ENCODE measurements at regions not wholly inside any gene's neighbourhood (a gene's known extent, or its start where the extent isn't known, plus 50 kb on each side); places are given as distances from the start of the nearest gene placed in this dataset.

DNA sequence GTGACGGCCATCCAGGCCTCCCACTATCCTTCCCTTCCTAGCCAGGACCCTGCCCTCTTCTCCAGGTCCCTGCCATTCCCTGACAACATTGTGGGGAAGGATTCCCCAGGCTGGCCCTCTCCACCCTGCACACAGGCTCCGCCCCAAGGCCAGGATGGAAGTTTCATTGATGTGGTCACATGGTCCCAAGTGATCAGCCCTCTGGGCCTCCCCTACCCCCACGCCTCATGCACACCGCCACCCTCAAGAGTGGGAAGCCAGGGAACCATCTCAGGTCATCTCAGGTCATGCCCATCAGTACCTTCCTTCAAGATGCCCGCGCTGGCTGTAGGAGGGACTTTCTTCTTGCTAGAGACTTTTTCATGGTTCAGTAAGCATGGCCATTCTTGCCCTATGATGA is 514.8 kb upstream of the RAB6C start:
- DNase-seq: no peak

DNA sequence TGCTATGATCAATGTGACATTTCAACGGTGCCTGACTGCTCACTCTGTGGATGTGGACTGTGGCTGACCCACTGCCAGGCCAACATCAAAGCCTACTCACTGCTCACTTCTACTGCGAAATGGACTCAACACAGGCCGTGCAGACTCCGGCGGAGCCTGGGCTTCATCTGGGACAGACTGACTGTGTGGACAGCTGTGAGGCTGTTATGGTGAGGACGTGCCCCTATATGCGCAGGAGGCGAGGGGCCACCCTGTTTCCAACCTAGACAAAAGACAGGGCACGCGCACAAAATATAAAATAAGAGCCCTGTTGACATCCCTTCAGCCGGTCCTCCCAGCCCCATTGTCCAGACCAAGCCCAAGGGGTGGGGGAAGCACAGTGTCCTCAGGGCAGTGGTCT is 514.4 kb upstream of the RAB6C start:
- no peak for DNase-seq

DNA sequence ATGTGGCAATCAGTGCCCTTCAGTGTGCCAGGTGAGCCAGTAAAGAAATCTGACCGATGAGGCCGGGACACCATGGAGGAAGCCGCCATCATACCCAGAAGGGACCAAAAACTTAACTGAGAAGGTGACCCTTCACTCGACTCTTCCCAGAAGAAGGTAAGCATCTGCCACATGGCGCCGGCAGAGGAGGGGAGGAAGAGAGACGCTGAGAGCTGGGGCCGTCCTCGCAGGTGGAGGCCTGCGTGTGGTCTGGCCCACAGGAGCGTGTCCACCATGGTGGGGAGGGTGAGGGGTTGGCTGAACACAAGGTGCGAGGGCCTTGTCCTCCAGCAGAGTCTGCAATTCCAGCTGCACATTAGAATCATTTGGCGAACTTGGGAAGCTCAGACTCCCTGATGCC is 513.1 kb upstream of the RAB6C start:
- DNase-seq: no peak

DNA sequence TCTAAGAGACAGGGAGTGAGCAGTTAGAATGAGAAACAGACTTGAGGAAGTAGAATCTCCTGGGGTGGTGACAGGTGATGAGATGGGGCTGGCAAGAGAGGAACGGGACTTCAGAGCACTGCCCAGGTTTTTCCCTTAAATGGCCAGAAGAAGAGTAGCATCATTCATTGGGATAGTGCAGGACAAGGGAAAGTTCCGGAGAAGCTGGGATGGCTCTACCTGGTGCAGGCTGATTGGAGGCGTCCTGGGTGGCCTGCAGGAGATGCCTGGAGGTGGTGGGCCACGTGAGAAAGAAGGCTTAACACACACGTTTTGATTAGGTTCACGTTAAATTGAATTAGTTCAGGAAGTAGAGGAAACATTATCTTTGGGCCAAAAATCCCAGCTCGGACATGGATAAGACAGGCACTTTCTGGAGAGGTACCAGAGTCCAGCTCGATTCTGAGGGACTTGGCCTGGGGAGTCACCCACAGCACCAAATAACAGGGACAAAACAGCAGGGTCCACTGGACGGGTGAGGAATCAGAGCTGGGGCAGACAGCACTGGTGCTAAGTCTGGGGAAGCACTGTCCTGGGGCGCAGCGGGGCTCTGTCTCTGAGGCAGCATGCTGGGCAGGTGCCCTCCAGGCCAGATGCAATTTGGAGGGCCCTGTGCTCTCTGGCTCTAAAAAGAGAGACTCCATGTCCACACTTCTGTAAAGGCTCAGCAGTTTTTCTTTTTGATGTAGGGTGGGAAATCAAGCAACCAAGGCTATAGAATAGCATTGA is 512.3 kb upstream of the RAB6C start:
- DNase-seq: no peak

DNA sequence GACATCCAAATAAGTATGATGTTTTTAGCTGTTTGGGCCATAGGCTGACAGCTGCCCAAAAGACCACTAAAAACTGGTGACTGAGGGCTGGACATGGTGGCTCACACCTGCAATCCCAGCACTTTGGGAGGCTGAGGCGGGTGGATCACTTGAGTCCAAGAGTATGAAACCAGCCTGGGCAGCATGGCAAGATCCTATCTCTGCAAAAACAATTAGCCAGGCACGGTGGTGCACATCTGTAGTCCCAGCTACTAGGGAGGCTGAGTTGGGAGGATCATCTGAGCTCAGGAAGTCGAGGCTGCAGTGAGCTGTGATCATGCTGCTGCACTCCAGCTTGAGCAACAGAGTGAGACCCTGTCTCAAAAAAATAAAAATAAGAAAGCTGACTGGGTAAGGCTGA is 511.5 kb upstream of the RAB6C start:
- no peak for DNase-seq

DNA sequence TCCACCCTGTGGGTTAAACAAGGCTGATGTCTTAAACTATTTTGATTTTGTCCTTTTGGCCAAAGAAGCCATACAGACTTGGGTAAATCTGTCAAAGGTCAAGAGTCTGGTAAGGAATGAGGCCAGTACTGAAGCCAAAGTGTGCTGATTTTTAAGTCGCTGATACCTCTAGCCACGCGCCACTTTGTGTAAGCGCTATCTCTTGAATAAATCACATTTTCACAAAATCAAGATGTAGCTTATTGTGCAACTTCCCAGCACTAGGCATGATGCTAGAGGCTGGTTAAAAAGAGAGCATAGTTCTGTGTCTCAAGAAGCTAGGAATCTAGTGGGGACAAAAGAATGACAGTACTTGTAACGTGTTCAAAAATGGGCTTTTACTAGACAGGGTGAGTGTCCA is 510.6 kb upstream of the RAB6C start:
- DNase-seq: no peak

DNA sequence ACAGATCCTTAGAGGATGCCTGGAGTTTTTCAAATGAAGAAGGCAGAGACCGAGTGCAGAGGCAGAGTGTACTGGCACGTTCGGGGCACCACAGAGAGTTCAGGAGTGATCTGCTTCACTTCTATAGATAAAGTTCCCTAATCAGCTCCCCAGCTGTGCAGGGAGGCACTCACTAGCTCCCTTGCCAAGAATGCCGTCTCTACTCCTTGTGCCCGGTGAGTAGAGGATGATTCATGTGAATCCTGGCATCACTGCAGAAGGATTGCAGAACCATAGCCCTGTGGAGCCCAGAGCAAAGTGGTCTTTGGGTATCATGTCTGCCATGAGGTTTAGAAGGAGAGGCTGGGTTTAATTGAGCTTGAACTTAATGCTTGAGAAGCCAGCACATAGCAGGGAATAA is 510.1 kb upstream of the RAB6C start:
- no peak for DNase-seq

DNA sequence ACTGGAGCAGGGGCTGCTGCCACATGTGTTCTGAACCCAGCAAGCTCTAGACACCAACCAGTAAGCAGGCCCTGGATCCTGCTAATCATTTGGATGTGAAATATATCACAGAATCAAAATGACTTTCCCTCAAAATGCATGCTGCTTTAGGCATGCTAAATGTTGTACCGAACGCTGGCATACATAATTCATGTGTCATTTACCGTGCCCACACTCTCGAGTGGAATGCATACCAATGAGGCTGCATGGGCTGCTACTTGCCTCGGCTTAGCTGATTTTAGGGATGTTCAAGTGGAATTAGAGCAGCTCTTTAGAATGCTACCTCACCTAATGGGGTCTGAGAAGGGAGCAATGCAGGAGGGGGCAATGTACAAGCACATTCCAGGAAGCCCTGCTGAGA is 509.6 kb upstream of the RAB6C start:
- DNase-seq: no peak

DNA sequence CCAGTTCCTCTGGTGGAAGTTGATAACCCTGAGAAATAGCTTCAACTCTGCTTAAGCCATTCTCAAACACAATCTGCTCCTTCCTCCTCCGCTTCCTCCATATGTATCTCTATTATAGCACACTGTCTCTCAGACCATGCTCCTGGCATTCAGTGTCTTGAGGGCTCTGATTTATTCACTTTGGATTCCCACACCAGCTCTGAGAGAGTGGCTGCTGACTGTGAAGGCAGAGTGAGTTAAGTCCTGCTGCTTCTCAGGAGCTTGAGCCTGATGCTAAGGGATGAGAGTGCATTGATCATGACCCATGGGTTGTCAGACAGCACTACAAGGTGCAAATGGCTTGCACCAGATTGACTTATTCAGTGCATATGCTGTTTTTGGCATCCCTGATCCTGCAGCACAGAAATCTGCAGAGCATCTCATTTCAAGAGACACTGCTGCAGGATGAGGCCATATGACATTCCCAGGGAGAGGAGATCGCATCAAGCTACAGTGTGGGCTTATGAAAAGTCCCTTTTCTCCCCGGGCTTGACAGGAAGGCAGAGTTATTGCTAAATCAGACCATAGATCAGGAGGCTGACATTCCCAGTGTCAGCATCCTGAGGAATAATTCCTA is 500.5 kb upstream of the RAB6C start:
- DNase-seq: no peak

DNA sequence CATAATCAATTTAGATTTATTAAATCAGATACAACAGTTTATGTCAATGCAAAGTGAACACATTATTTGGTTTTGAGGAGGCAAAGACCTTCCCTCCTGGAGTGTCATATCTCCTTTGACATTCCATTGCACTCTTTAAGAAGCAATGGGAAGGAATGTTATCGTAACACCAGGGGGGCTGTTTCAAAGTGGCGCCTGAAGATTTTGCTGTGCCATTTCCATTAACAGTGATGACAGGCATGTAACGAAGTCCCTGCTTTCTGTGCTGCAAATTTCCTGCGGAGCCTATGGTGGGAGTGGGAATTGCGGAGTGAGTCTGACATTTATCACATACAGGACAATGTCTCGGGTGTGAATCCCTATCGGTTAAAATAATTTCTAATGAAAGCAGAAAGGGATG is 499.6 kb upstream of the RAB6C start:
- DNase-seq: no peak

DNA sequence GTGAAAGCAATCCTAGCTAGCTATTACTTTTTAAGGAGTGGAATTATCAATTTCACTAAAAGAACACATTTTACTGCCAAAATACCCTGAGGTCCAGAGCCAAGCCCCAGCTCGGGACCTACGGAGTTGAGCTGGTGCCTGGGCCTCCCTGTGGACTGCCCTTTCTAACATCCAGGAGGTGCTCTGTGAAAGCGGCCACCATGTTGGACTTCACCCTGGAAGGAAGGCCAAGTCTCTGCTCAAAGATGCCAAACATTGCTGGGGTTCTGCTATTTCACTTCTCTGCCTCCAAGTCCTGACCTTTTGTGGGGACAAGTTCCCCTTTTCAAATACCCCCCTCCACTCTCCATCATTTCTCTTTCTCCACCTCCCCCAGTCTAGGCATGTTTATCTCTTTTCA is 498.7 kb upstream of the RAB6C start:
- DNase-seq: no peak

DNA sequence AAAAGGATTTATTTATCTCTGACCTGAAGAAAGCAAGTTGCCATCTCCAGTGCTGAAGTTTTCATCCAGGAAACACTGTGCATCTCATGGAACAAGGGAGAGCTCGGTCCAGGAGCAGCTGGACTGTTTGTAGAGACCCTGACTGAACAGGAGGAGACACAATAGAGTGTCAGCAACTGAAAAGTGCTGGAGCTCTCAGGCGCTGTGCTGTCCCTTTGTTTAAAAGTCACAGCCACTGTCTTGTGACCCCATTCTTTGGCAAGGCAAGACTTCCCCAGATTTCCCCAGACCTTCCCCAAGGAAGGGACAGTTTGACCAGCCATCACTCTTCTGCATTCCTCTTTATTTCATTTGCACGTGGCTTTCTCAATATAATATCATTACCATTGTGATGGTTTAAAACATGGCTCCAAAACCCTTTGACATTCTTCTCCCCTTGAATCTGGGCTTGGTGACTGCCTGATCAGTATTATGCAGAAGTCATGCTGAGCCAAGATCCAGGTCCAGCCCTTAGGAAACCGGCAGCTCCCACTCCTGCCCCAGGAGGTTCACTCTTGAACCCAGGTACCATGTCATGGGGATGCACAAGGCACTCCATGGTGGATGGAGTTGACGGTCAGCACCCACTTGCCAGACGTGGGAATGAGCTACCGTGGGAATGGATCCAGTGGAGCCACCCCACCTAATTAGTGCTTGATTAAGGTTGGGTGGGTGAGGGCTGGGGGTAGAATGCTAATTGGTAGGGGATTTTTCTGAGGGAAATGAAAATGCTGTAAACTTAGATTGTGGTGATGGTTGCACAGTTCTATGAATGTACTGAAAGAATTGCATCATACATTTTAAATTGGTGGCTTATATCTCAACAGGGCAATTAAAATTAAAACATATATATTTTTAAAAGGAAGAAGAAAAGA is 497.9 kb upstream of the RAB6C start:
- DNase-seq: no peak

DNA sequence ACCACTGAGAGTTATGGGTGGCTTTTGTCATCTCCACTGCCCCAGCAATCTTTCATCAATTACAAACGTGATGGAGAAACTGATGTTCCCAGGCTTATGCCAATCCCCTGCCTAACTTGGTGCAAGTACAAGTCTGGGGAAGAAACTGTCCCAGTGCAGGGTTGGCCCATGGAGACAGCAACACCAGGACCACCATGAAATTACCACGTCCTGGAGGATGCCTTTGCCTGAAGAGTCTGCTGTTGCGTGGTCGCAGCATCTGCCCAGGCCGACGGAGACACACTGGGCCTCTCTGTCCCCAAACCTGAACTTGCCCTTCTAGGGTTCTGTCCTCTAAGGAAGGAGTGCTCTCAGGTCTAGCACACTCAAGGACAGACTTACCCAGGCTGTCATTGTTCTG is 496.8 kb upstream of the RAB6C start:
- no peak for DNase-seq

DNA sequence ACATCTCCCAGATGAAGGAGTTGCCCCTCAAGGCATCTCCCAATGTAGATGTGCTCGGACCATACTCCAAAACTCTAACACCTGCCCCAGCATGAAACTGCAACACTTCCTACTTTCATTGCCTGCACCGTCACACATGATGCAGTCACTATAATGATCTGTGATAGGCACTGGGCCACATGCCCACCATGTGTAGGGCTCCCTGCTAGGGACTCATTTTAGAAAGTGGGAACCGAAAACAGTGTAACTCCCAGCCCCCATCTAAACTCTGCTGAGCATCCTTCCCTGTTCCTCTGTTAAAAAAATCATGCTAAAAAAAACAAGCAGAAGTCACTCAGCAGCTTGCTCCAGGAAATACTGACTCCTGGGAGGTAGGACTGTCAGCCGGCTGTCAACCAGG is 496.1 kb upstream of the RAB6C start:
- DNase-seq: no peak

DNA sequence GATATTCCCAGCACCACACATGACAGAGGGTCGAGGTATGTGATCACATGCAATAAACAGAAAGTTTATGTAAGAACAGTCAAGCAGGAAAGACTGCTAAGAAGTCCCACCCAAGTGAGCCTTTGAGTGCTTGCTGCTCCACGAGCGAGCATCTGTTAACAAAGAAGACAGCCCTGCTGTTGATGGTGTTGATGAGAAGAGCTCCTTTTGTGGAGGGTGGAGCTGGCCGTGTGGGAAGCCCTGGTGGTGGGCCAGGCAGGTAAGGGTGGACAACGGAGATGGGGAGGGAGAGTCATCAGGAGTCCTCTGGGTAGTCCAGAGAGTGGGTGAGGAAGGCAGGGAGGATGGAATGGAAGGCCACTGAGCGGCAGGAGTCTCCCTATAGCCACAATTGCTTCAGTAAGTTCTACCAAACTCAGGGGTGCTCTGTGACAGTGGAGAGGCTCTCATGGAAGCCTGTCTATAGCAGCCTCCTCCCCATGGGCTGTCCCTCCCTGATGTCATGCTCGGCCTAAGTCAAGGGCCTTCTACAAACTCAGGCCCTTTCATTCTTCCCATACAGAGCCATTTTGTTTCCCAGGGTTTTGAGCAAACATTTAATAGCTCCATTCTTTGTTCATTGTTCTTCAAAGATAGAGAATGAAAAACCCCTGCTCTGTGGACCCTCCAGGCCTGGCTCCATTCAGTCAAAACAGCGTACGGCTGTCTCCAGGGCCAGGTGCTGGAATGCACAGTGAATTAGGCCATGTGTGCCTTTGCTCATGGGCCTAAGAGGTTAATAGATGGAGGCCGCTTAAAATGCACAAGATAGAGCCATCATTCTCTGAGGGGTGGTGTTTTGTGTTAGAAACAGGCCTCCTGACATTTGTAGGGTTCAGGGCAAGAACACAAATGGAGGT is 494.2 kb upstream of the RAB6C start:
- DNase-seq: no peak

DNA sequence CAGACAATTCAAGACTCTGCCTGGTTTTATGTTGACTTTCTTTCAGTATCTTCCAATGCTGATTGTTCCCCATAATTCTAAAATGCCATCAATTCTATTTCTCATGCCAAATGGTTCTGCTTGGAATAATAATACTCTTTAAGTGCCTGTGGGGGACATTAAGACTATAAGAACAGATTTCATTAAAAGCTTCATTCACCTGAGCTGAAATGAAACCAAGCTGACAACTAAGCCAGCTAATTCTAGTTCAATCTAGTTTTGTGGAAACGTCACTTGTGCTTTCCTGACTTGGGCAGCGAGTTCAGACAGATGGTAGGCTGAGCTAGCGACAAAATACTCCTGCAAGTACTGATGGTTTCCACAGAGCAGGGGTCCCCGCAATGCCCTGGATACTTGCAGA is 491.1 kb upstream of the RAB6C start:
- DNase-seq: no peak

DNA sequence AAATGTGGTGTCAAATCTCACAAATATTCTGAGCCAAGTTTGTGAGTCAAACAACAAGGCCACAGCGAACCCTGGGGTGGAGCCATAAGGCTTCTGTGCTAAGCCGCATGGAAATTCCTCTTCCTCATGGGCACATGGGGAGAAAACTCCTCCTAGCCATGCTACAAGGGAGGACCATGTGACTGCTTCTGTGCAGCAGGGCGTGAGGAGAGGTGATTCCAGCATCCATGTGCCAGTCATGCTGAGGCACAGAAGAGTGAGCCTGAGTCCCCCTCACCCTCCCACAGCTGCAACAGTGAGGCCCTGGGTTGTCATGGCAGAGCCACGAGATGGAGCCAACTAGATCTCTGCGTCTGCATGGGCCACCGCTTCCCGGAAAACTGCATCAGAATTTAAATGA is 488.8 kb upstream of the RAB6C start:
- no peak for DNase-seq

DNA sequence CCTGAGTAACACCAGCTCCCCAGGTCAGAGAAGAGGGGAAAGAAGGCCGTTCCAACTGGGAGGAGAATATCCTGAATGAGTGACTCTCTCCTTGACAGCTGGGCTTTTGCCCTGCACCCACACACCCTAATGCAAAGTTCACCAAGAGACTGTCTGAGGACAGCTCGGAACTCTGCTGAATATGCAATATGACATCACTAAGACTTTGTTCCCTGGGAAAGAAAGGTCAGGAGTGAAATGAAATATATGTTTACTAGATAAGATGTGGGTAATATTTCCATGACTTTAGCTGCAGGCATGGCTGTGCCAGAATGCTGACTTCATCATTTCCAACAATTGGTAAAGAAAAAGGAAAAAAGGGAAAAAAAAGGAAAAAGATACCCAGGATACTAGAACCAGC is 488.2 kb upstream of the RAB6C start:
- no peak for DNase-seq

DNA sequence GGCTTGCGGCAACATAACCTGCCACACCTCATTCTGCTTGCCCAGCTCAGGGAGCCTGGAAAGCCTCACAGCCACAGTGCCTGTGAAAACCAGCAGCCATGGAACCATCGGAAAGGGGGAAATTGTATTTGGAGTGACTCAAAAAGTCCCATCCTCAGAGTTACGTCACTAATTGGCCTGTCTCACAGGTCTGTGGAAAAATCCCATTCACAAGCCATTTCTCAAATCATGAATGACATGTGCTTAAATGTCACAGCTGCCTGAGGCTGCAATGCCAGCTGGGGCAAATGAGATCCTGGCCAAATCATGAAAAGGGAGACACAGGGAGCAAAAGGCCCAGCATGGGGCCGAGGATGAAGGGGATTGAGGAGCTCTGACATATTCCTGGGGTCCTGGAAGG is 486.9 kb upstream of the RAB6C start:
- no peak for DNase-seq

DNA sequence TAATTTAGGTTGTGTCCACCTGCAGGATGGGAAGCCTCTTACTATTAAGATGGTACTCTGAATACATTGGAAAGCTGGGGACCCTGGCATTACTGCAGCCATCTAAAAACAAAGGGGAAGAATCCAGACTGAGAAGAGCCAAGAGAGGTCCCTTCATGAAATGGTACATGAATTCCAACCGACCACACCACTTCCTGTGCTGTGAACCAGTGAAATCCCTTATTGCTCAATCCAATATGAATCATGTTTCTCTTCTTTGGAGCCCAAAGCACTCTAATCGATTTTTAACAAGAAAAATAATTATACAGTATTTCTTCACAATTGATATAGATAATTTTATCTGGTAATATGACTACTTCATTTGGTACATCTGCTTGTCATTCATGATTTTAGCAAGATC is 479.7 kb upstream of the RAB6C start:
- DNase-seq: no peak

DNA sequence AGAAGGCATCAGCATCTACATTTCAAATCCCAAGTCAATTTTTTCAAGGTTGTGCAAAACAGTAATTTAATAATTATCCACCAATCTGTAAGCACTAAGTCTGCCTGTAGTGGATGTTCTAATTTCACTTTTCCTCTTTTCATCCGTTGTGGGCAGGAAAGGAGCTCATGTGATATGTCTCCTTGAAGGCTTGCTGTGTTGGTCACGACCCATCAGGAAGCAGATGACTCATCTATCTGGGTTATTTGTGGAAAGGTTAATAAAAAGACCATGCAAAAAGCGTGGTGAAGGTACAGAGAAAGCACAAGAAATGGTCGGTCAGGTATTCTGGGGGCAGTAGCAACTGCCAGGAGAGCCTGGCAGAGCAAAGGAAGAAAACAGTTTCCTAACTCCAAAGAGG is 476.7 kb upstream of the RAB6C start:
- DNase-seq: no peak

DNA sequence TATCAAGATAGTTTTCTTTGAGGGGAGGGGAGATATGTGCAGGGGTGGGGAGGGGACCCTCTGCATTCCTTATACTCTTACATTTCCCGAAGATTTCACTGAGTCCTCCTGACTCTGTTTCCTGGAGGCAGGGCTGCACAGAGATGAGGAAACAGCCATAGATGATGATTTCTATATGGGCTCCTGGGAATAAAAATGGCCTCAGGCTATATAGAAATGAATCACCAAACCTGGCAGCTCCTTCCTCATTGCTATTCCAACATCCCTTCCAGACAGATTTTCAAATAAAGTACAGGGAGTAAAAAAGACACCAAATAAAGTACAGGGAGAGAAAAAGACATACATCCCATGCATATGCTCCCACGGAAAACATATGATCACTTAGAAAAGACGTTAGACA is 474.8 kb upstream of the RAB6C start:
- no peak for DNase-seq

DNA sequence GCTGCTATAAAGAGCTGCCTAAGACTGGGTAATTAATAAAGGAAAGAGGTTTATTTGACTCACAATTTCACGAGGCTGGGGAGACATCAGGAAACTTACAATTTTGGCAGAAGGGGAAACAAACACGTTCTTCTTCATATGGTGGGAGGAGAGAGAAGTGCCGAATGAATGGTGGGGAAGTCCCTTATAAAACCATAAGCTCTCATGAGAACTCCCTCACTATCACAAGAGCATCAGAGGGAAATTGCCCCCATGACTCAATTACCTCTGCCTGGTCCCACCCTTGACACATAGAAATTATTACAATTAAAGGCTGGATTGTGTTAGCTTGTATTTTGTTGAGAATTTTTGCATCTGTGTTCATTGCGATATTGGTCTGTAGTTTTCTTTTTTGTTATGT is 460.5 kb upstream of the RAB6C start:
- no peak for DNase-seq
